ENCODE measurements at regions not wholly inside any gene's neighbourhood (a gene's known extent, or its start where the extent isn't known, plus 50 kb on each side); places are given as distances from the start of the nearest gene placed in this dataset.

DNA sequence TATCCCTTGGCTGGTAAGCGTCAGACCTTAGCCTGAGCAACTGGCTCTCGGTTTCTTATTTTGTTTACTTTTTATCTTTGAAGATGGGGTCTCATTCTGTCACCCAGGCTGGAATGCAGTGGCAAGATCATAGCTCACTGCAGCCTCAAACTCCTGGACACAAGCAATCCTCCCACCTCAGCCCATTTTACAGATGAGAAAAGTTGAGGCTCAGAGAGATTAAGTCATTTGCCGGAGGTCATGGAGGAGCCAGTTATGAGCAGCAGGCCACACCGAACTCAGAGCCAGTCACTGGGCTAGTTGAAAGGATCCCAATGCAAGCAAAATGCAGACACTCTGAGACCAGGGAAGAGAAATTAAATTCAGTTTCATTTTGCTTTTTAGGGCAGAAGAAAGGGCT lies 293.6 kb downstream of the SHQ1 start:
- Histone ChIP-seq H3K36me3 (no peaks in the 10 kb centered on the region), H3K27ac (no peak overlapping the region), H3K27me3 (no peaks in the 10 kb centered on the region), H3K4me3 (no peak overlapping the region), H3K4me1 (no peaks in the 10 kb centered on the region), H3K9me3 (no peaks in the 10 kb centered on the region)
- TF ChIP-seq, protein P1, sequence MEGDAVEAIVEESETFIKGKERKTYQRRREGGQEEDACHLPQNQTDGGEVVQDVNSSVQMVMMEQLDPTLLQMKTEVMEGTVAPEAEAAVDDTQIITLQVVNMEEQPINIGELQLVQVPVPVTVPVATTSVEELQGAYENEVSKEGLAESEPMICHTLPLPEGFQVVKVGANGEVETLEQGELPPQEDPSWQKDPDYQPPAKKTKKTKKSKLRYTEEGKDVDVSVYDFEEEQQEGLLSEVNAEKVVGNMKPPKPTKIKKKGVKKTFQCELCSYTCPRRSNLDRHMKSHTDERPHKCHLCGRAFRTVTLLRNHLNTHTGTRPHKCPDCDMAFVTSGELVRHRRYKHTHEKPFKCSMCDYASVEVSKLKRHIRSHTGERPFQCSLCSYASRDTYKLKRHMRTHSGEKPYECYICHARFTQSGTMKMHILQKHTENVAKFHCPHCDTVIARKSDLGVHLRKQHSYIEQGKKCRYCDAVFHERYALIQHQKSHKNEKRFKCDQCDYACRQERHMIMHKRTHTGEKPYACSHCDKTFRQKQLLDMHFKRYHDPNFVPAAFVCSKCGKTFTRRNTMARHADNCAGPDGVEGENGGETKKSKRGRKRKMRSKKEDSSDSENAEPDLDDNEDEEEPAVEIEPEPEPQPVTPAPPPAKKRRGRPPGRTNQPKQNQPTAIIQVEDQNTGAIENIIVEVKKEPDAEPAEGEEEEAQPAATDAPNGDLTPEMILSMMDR (IDR thresholded peaks at IDR 0.05), result no peak
- intact Hi-C loops (cut with DNase I; ENCODE audit: low total_unique reads), result no loop called here
- DNase-seq, result no peak

DNA sequence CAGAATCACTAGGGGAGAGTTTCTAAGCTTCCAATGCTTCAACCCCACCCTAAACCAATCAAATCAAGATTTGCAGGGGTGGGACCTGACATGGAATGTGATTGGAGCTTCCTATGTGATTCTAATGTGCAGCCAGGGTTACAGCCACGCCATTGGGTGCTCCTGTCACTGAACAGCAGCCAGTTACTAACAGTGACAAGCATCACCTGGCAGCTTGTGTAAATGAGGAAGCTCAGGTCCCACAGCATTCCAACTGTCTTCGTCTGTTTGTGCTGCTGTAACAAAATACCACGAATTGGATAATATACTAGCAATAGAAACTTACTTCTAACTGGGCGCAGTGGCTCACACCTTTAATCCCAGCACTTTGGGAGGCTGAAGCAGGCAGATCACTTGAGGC lies 294.9 kb downstream of the SHQ1 start:
- no peaks in the 10 kb centered on the region for H3K4me1 ChIP-seq
- H3K27ac ChIP-seq, result no peak overlapping the region
- TF ChIP-seq, protein P1 (IDR thresholded peaks at IDR 0.05), result no peak
- no peak overlapping the region for H3K4me3 ChIP-seq
- no peaks in the 10 kb centered on the region for H3K9me3 ChIP-seq
- H3K36me3 ChIP-seq, result no peaks in the 10 kb centered on the region
- H3K27me3 ChIP-seq, result no peaks in the 10 kb centered on the region
- intact Hi-C loops (cut with DNase I; ENCODE audit: low total_unique reads), result no loop called here
- DNase-seq, result no peak

DNA sequence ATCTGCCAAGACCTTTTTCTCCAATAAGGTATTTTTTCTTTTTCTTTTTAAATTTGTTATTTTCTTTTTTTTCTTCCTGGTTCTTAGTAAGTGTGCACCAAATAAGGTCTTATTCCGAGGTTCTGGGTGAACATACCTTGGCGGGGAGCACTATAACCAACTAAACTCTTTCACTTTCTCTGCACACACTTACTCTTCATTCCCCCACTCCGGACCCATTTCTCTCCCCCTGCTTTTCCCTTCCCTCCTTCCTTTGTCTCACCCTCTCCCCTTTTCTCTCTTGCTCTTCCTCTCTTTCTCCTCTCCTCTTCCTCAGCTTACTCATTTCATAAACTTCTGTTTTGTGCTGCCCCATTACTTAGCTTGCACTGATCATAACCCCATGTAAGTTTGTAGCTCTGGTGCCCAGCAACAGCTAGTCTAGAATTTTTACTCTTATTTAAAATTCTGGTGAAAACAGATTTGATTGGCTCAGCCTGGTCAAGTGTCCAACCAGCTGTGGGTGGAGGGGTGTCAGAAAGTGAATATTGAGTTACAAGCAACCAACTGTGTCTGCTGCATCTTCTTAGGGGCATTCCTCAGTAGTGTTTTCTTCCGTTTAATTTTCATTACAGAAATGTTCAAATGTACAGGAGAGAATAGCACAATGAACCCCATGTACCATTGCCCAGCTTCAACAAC lies 297.5 kb downstream of the SHQ1 start:
- TF ChIP-seq, protein P1 (IDR thresholded peaks at IDR 0.05), result no peak
- Histone ChIP-seq H3K9me3 (no peaks in the 10 kb centered on the region), H3K36me3 (no peaks in the 10 kb centered on the region), H3K4me3 (no peak overlapping the region), H3K27ac (no peak overlapping the region), H3K27me3 (no peaks in the 10 kb centered on the region), H3K4me1 (no peaks in the 10 kb centered on the region)
- intact Hi-C loops (cut with DNase I; ENCODE audit: low total_unique reads), result no loop called here
- no peak for DNase-seq

DNA sequence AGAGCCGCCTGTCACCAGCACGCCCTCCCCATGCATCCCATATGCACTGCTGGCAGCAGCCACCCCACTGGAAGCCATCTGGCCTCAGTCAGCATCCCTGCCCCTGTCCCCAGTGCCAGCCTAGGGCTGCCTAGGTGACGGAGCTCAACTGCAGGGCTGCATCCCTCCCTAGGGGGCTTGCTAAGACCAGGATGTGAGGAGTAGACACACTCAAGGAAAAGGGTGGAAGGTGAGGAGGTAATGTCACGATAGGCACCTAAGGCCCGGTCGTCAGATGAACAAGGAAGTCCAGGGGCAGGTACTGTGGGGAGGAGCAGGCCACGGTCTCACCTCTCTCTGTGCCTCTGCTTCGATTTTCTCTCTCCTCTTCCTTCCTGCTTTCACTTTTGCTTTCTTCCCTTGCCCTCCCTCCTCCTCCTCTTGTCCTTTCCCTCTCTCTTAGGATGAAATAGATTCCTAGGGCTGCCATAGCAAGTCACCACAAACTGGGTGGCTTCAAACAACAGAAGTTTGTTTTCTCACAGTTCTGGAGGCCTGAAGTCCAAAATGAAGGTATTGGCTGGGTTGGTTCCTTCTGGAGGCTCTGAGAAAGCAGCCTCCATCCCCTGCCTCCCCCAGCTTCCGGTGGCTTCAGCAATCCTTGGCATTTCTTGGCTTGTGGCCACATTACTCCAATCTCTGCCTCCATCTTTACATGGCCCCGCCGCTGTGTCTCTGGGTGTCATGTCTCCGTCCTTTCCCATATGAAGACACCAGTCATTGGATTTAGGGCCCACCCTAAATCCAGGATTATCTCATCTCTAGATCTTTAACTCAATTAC lies 298.3 kb downstream of the SHQ1 start:
- H3K27ac ChIP-seq, result no peak overlapping the region
- intact Hi-C loops (cut with DNase I; ENCODE audit: low total_unique reads), result no loop called here
- no peak for DNase-seq
- H3K27me3 ChIP-seq, result no peaks in the 10 kb centered on the region
- no peak overlapping the region for H3K4me3 ChIP-seq
- H3K9me3 ChIP-seq, result no peaks in the 10 kb centered on the region
- TF ChIP-seq, protein P1 (IDR thresholded peaks at IDR 0.05), result no peak
- H3K36me3 ChIP-seq, result no peaks in the 10 kb centered on the region
- no peaks in the 10 kb centered on the region for H3K4me1 ChIP-seq

DNA sequence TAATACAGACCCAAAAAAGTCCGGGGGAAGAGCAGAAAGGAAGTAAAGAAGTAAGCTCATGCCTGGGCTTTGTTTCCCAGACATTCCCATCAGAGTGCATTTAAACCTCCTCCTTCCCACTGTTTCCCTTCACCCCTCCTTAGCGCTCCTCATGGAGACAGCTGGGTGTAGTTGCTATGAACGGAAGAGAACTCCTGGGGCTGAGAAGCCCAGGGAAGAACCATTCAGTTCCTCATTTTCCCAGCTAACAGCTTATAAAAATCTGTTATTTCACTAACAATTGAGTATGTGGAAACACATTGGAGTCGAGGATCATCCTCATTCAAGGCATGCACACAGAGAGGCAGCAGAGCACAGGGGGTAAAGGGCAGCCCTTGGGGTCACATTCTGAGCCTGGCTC lies 299.3 kb downstream of the SHQ1 start:
- no peak for DNase-seq
- H3K4me1 ChIP-seq, result no peaks in the 10 kb centered on the region
- H3K27ac ChIP-seq, result no peak overlapping the region
- H3K4me3 ChIP-seq, result no peak overlapping the region
- no peaks in the 10 kb centered on the region for H3K27me3 ChIP-seq
- no peaks in the 10 kb centered on the region for H3K9me3 ChIP-seq
- intact Hi-C loops (cut with DNase I; ENCODE audit: low total_unique reads), result no loop called here
- H3K36me3 ChIP-seq, result no peaks in the 10 kb centered on the region
- TF ChIP-seq, protein P1 (IDR thresholded peaks at IDR 0.05), result no peak

All from tibial artery (tissue), 4 donors.